ENCODE measurements at regions not wholly inside any gene's neighbourhood (a gene's known extent, or its start where the extent isn't known, plus 50 kb on each side); places are given as distances from the start of the nearest gene placed in this dataset.
"Not testable (repeated sequence)": the region's sequence is repeated elsewhere in the genome, so short reads cannot be mapped to it uniquely, and the experiment has no call there.

- DNase-seq: no peak
Measured at GRCh38 chr6:22751223-22751622, 181.9 kb downstream of the HDGFL1 start.

GRCh38 chr6:22752522-22752921 is 183.2 kb downstream of the HDGFL1 start:
- no peak for DNase-seq

DNA sequence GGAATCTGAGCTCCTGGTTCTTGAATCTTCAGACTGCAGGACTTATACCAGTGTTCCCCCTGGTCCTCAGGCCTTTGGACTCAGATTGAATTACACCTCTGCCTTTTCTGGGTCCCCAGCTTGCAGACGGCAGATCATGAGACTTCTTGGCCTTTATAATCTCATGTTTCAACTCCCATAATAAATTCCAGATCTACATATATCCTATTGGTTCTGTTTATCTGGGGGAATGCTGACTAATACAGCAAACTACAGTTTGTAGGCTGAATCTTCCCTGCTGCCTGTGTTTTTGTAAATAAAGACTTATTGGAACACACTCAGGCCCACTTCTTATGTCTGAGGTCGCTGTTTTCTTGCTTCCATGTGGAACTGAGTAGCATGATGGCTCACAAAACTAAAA is 184.7 kb downstream of the HDGFL1 start:
- DNase-seq: no peak

- no peak for DNase-seq
Measured at GRCh38 chr6:22755605-22756004, 186.2 kb downstream of the HDGFL1 start.

DNA sequence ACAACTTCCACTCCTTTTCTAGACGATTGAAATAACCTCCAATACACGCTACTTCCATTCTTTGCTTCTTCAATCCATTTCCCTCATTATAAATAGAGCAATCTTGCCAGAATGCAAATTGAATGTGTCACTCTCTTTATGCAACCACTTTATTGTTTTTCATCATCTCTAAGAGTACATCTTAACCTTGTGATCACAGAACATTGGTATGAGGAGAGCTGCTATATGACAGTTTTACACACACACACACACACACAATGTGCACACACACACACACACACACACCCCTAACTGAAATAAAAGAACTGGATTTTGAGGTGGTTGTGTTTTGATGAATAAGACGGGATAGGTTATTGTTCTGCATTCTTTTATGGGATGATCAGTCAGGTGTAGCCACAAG is 187.0 kb downstream of the HDGFL1 start:
- DNase-seq: no peak

DNA sequence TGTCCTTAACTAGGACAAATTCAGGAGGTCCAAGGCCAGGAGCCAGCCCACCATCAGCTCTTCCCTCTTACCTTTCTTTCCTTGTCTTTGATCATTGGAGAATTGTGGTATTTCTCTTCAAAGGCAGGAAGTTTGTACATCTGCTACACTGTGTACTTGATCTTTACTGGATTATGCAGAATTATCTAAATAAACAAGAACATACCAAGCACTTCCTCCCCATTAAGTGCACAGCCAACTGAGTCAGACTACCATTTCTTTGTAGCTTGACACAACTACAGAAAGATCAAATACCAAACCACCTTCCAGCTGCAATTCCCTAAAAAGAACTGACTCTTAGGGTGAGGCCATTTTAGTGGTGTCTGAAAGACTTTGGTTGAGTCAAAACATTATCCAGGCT is 195.1 kb downstream of the HDGFL1 start:
- DNase-seq: no peak

DNA sequence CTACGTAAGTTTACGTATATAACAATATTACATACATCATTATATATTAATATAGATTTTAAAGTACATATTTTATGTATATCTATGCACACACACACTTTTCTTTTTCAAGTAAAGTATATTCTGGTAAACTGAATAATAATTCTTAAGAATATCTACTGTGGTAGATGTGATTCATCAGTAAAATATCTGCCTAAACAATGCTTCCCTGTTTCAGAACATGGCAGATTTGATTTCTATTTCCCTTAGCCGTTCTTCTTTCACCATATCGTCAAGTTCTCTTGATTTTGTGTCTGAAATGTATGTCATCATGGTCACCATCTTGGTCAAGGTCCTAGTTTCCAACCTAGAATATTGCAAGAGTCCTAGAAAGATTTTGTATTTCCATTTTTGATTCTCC is 195.6 kb downstream of the HDGFL1 start:
- no peak for DNase-seq

- no peak for DNase-seq
Measured at GRCh38 chr6:22766979-22767378, 197.6 kb downstream of the HDGFL1 start.

DNA sequence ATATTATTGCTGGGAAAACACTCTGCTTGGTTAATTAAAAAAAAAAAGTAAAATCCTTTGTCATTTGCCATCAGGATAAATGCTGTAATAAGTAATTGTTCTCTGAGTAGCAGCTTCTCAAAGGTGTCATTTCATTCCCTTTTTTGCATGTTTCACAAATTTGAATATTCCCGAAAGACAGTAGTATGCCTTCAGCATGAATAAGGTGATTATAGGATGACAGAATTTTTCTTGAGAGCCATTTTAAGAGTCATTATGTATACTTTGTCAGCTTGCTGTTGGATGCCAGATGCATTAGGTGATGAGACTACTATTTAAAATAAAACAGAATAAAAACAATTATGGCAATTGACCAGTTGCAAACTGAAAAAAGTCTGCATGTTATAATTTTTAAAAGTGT is 200.7 kb downstream of the HDGFL1 start:
- no peak for DNase-seq

GRCh38 chr6:22774129-22774528 is 204.8 kb downstream of the HDGFL1 start:
- DNase-seq: no peak

DNA sequence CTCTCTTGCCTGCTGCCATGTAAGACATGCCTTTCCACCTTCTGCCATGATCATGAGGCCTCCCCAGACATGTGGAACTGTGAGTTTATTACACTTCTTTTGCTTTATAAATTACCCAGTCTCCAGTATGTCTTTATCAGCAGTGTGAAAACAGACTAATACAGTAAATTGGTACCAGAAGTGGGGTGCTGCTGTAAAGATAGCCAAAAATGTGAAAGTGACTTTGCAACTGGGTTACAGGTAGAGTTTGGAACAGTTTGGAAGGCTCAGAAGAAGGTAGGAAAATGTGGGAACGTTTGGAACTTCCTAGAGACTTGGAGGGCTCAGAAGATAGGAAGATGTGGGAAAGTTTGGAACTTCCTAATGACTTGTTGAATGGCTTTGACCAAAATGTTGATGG is 209.1 kb downstream of the HDGFL1 start:
- DNase-seq: not testable (repeated sequence)

DNA sequence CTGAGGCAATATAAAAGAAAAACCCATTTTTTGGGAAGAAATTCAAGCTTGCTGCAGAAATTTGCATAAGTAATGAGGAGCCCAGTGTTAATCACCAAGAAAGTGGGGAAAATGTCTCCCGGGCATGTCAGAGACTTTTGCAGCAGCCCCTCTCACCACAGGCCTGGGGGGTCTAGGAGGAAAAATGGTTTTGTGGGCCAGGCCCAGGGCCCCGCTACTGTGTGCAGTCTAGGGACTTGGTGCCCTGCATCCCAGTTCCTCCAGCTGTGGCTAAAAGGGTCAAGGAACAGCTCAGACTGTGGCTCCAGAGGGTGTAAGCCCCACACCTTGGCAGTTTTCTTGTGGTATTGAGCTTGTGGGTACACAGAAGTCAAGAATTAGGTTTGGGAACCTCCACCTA is 209.7 kb downstream of the HDGFL1 start:
- no peak for DNase-seq

DNA sequence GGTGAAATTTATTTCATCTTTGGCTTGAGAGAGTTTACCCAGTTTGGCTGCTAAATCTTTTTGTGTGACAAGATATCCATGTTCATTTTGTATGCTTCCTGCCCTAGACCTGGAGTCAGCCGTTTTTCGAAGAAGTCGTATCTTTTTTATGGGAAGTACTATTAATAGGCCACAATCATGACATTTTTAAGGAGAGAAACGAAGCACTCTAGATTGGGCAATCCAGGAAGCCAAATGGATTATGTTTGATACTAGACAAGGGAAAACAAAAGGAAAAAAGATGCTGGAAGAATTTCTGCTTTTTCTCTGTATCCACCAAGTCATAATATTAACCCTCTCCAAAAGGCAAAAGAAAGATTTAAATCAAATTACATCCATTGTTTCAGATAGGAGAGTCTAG is 214.6 kb downstream of the HDGFL1 start:
- no peak for DNase-seq

DNA sequence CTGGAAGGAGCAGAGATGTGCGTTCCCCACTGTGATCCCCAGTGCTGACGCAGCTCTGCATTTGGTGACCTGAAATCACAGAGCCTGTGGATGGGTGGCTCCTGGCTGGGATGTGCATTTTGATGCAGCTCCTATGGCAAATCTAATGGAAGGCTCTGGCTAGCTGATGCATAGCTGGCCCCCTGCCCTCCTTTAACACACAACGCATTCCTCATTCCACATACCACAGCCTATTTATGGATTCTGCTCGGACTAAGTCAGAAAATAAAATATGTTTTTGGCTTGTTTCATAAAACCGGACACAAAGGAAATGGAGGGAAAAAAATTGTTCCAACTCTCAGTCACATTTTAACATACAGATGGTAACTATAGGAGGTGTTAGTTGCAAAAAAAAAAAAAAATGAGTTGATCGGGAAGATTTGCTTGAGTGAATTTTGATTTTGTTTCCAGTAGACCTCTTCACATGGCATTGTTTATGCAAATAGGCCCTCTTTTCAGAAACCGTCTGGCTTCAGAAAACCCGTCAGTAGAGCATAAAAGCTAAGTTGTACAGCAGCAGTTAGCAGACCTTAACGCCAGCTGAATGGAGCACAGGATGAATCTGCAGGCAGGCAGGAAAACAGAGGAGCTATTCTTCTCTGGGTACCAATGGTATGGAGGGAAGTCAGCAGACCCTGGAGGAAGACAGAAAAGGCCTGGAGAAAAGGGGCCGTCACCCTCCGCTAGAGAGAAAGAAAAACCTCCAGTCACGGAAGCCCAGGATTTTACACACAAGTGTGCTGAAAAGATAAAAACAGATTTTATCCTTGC is 215.4 kb downstream of the HDGFL1 start:
- DNase-seq: peak; percentile 25

DNA sequence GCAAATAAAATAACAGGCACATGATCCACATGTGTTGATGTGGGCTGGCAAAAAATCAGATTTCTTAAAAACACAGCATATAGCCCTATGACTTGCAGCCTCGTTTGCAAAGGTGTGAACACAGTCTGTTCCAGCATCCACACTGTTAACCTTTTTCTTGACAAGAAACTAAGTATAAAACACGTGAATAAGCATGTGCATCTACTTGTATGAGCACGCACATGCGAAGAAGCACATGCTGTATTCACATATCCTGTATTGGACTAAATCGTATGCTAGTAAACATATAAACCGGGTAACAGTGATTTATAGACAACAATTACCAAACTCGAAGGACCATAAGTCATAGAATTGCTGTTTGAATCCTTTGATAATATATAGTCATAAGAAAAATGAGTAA is 218.7 kb downstream of the HDGFL1 start:
- no peak for DNase-seq

DNA sequence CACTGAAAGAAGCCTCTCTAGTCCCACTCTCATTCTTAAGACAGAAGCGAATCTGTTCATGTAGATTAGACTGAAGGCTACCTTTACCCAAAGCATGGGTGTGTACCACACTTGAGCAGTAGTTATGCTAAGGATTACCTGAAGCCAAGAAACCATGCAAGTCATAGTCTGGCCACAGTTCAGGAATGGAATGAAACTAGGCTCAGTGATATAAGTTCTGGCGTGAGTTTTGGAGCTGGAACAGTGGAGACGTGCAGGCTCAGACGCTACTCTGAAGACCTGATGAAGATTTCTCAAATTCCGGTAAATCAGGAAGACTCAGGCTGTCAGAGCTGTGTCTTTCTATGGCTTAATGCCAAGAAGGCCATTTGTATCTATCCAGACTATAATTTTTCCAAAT is 219.9 kb downstream of the HDGFL1 start:
- no peak for DNase-seq

DNA sequence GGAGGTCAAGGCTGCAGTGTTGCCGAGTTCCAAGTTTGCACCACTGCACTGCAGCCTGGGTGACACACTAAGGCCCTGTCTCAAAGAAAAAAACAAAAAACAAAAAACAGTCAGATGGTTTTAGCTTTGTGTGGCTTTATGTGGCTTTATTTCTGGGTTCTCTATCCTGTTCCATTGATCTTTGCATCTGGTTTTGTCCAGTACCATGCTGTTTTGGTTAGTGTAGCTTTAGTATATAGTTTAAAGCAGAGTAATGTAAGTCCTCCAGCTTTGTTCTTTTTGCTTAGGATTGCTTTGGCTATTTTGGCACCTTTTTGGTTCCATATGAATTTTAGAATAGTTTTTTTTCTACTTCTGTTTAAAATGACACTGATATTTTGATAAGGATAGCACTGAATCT is 225.5 kb downstream of the HDGFL1 start:
- DNase-seq: no peak

DNA sequence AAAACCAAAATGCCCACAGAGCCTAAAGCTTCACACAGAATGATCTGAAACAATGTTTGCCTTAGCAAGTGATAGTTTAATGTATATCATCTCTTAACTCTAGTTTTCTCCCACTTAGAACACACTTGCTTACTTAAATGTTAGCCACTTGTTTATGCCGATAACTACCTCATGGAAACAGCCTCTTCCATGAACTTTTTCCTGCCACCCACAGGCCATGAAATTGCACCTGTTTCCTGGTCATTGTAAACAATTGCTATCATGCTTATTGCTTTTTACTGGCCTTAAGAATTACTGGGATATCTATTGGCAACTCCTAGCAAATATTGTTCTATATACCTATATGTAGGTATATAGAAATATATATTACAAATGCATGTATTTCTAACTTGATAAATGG is 231.1 kb downstream of the HDGFL1 start:
- peak; percentile 2 for DNase-seq

DNA sequence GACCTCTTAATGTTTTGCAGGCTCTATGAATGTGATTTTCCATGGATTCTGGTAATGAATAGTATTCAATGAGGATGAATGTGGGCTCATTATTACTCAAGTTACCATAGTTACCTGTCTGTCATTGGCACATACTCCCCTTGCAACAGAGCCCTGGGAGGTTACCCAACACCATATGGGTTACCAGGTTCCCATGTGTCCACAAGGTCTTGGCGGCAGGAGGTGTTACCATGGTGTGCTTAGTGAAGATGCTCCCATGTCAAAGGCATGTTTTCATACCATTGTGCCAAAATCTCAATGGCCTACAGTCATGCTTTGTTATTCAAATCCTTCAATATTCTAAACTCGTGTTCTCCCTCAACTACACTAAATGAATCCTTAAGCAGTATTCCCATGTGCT is 232.5 kb downstream of the HDGFL1 start:
- no peak for DNase-seq

DNA sequence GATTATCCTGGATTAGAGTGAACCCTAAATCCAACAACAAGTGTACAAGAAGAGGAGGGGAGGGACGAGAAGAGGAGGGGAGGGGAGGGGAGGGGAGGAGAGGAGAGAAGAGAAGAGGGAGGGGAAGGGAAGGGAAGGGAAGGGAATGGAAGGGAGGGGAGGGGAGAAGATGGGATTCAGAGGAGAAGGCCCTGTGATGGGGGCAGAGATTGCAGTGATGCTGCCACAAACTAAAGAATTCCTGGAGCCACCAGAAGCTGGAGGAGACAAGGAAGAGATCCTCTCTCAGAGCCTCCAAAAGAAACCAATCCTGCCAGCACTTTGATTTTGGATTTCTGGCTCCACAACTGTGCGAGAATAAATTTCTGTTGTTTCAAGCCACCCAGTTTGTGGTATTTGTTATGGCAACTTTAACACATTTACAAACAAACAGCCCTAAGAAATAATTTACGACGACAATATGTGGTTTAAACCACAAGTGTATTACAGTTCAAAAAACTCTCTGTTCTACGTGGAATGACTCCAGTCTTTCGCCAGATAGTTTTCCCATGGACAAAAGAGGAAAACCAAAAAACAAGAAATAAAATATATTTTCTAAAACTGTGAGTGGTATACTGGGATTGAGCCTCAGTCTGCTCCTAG is 235.4 kb downstream of the HDGFL1 start:
- DNase-seq: no peak

GRCh38 chr6:22807261-22807660 is 237.9 kb downstream of the HDGFL1 start:
- no peak for DNase-seq

DNA sequence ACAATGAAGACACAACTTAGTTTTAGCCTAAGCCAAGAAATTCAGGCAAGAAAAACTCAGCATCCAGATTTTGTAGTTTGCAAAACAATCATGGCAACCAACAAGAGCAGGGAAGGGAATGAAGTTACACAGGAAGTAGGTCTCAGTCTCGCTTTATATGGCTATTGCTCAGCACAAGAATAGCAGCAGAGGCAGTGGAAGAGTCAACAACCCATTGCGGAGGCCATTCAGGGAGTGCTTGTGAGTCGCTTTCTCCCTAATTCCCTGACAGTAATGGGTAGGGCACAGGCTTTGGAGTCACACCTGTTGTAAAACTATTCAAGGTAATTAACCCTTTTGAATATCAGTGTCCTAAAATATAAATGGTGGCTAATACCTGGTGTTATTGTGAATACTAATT is 238.5 kb downstream of the HDGFL1 start:
- DNase-seq: no peak

- DNase-seq: no peak
Measured at GRCh38 chr6:22808466-22808865, 239.1 kb downstream of the HDGFL1 start.

DNA sequence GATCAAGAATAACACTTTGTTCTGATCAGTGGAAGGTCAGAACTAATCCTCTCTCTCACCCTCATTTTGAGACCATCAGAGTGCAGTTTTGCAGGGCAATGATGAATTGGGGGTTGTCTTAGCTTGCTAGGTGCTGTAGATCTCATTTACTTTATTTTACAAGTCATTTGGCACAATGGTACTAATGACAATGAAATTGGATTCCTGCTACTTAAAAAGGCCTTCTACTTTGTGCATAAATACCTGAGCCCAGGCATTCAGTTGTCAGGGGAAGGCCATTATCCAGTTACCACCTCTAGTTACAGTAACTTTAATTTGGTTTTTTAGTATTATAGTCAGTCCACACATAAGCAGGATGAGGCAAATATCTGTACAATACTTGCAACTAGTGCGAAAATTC is 240.0 kb downstream of the HDGFL1 start:
- DNase-seq: no peak

DNA sequence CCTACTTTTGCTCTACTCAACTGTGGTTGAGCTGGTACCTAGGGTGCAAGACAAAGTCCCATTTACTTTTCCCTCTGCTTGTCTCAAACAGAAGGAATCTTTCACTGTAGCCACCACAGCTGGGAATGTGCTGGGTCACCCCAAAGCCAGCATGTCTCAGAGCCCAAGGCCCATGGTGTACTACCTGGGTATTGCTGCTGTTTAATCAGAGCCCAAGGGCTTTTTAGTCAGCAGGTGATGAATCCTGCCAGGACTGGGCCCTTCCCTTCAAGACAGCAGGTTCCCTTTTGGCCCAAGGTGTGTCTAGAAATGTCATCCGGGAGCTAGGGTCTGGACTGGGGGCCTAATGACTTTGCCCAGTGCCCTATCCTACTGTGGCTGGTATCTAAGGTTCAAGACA is 249.8 kb downstream of the HDGFL1 start:
- DNase-seq: no peak

All from DMS153 (cell line).